ENCODE measurements at regions not wholly inside any gene's neighbourhood (a gene's known extent, or its start where the extent isn't known, plus 50 kb on each side); places are given as distances from the start of the nearest gene placed in this dataset.

GRCh38 chr14:98444077-98444476, 827.9 kb downstream of the BCL11B start:
- DNase-seq (ENCODE audit: low spot score): no peak
- TF ChIP-seq CTCF (IDR thresholded peaks at IDR 0.05): no peak
- no peak for ATAC-seq (ENCODE audit: low FRiP score)

- no peak for DNase-seq (ENCODE audit: low spot score)
- TF ChIP-seq CTCF (IDR thresholded peaks at IDR 0.05): no peak
- ATAC-seq (ENCODE audit: low FRiP score): no peak
Observed at GRCh38 chr14:98445718-98446117, 826.3 kb downstream of the BCL11B start.

GRCh38 chr14:98446508-98446907, 825.5 kb downstream of the BCL11B start:
- no peak for ATAC-seq (ENCODE audit: low FRiP score)

GRCh38 chr14:98456231-98456630, 815.8 kb downstream of the BCL11B start:
- no peak for DNase-seq (ENCODE audit: low spot score)
- no peak for ATAC-seq (ENCODE audit: low FRiP score)
- TF ChIP-seq CTCF (IDR thresholded peaks at IDR 0.05): no peak

More at GRCh38 chr14:98446508-98446907, 825.5 kb downstream of the BCL11B start:
- TF ChIP-seq CTCF (IDR thresholded peaks at IDR 0.05): no peak
- no peak for DNase-seq (ENCODE audit: low spot score)

- no peak for DNase-seq (ENCODE audit: low spot score)
- TF ChIP-seq CTCF (IDR thresholded peaks at IDR 0.05): no peak
- no peak for ATAC-seq (ENCODE audit: low FRiP score)
Observed at GRCh38 chr14:98458702-98459101, 813.3 kb downstream of the BCL11B start.

- ATAC-seq (ENCODE audit: low FRiP score) (no peak), DNase-seq (ENCODE audit: low spot score) (no peak)
- no peak for TF ChIP-seq CTCF (IDR thresholded peaks at IDR 0.05)
Observed at GRCh38 chr14:98462908-98463307, 809.1 kb downstream of the BCL11B start.

GRCh38 chr14:98466807-98467206, 805.2 kb downstream of the BCL11B start:
- no peak for ATAC-seq (ENCODE audit: low FRiP score)
- TF ChIP-seq CTCF (IDR thresholded peaks at IDR 0.05): no peak

More at GRCh38 chr14:98466807-98467206, 805.2 kb downstream of the BCL11B start:
- no peak for DNase-seq (ENCODE audit: low spot score)

Data from omental fat pad (tissue), 3 donors.